OCI-LY1 (cell line): ENCODE measurements at regions not wholly inside any gene's neighbourhood (a gene's known extent, or its start where the extent isn't known, plus 50 kb on each side); places are given as distances from the start of the nearest gene placed in this dataset.

Experiments used
- H2AFZ ChIP-seq: fragments of 200-600 bp; sonication (generic), shearing (Covaris generic); 2 replicates; pipeline ENCODE4 v1.6.0; 2014; ENCODE audit warnings: antibody characterized with exemption, mild to moderate bottlenecking, low read length
- H3F3A ChIP-seq: fragments of 200-600 bp; sonication (generic), shearing (Covaris generic); 2 replicates; pipeline ENCODE4 v1.6.0; 2014; ENCODE audit warnings: mild to moderate bottlenecking, antibody characterized with exemption, low read length, moderate library complexity; ENCODE audit not compliant: insufficient read depth
- H3K27ac ChIP-seq: fragments of 200-600 bp; sonication (generic); 2 replicates; pipeline ENCODE4 v1.5.1; 2014; ENCODE audit warnings: low read length, mixed run types, mild to moderate bottlenecking, low read depth; ENCODE audit not compliant: poor library complexity, severe bottlenecking
- H3K27me3 ChIP-seq: fragments of 200-600 bp; sonication (generic); 2 replicates; pipeline ENCODE4 v1.6.0; 2014; ENCODE audit warnings: antibody characterized with exemption, mild to moderate bottlenecking, low read length, moderate library complexity; ENCODE audit not compliant: insufficient read depth
- H3K36me3 ChIP-seq: fragments of 200-600 bp; sonication (generic); 2 replicates; pipeline ENCODE4 v1.6.1; 2014; ENCODE audit warnings: mild to moderate bottlenecking, antibody characterized with exemption, low read length, moderate library complexity, mixed read lengths; ENCODE audit not compliant: insufficient read depth
- H3K4me1 ChIP-seq: fragments of 200-600 bp; sonication (generic); 2 replicates; pipeline ENCODE4 v1.5.1; 2014; ENCODE audit warnings: mild to moderate bottlenecking, low read length, moderate library complexity; ENCODE audit not compliant: insufficient read depth, severe bottlenecking
- H3K4me2 ChIP-seq: fragments of 200-600 bp; sonication (generic), shearing (Covaris generic); 2 replicates; pipeline ENCODE4 v1.6.1; 2014; ENCODE audit warnings: low read length
- H3K4me3 ChIP-seq: fragments of 200-600 bp; sonication (generic); 2 replicates; pipeline ENCODE4 v1.5.1; 2014; ENCODE audit warnings: low read length, low read depth, mild to moderate bottlenecking, mixed read lengths; ENCODE audit not compliant: poor library complexity, severe bottlenecking
- H3K79me2 ChIP-seq: fragments of 200-600 bp; shearing (Covaris generic); 2 replicates; pipeline ENCODE4 v1.6.1; 2016; ENCODE audit warnings: mixed run types, low read length, mixed read lengths; ENCODE audit not compliant: insufficient read depth
- H3K9ac ChIP-seq: fragments of 200-600 bp; sonication (generic), shearing (Covaris generic); 2 replicates; pipeline ENCODE4 v1.6.1; 2014; ENCODE audit warnings: mild to moderate bottlenecking, low read length, mixed read lengths
- H3K9me2 ChIP-seq: fragments of 200-600 bp; sonication (generic), shearing (Covaris generic); 2 replicates; pipeline ENCODE4 v1.6.1; 2014; ENCODE audit warnings: low read depth, mild to moderate bottlenecking, low read length, mixed read lengths
- H3K9me3 ChIP-seq: fragments of 200-600 bp; shearing (Covaris generic); 2 replicates; pipeline ENCODE4 v1.6.1; 2014; ENCODE audit warnings: low read length, mixed read lengths
- H4K20me1 ChIP-seq: fragments of 200-600 bp; sonication (generic), shearing (Covaris generic); 2 replicates; pipeline ENCODE4 v1.6.0; 2016; ENCODE audit warnings: mild to moderate bottlenecking, low read length; ENCODE audit not compliant: insufficient read depth
- CTCF ChIP-seq: fragments of 200-600 bp; sonication (generic), shearing (Covaris generic); IDR thresholded peaks from 2 replicates; pipeline ENCODE4 v1.5.1; 2017; ENCODE audit warnings: mild to moderate bottlenecking, antibody characterized with exemption, low read length, moderate library complexity, mixed read lengths
- EZH2 ChIP-seq: fragments of 200-600 bp; sonication (generic), shearing (Covaris generic); IDR thresholded peaks from 2 replicates; pipeline ENCODE4 v1.8.0; 2017; ENCODE audit warnings: borderline replicate concordance, mixed run types, mild to moderate bottlenecking, antibody characterized with exemption, low read length, moderate library complexity, mixed read lengths

- no peak overlapping the region for H3K4me3 ChIP-seq
- no peak overlapping the region for H3K9ac ChIP-seq
- H3K4me1 ChIP-seq = no peaks in the 10 kb centered on the region
- no peak overlapping the region for H3K27ac ChIP-seq
- no peaks in the 10 kb centered on the region for H4K20me1 ChIP-seq
- no peaks in the 10 kb centered on the region for H3K36me3 ChIP-seq
- no peak overlapping the region for H3K4me2 ChIP-seq
- TF ChIP-seq CTCF (no peak), EZH2 (no peak)
- H2AFZ ChIP-seq = no peak overlapping the region
- no peaks in the 10 kb centered on the region for H3K9me2 ChIP-seq
- no peaks in the 10 kb centered on the region for H3K79me2 ChIP-seq
- no peaks in the 10 kb centered on the region for H3K27me3 ChIP-seq
- H3K9me3 ChIP-seq = no peaks in the 10 kb centered on the region
- no peaks in the 10 kb centered on the region for H3F3A ChIP-seq
Observed at GRCh38 chr6:50979171-50979525, 160.5 kb downstream of the TFAP2B start.

DNA sequence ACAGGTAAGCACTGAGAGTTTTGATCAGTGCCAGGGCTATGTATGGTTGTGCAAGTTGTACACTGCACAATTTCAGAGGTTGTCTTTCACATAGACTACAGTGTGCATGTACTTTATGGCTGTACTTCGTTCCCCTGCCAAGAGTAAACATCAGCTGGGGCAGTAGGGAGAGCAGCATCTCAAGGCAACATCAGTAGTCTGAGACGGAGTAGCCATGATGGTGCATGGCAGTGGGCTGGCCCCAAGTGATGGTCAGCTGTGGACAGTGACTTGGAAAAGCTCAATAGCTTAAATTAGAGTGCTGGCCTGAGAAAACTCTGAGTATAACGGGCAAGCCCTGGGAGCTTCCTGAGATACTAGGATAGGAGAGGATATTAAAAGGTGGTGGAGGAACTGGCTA is 165.5 kb downstream of the TFAP2B start:
- no peaks in the 10 kb centered on the region for H3K36me3 ChIP-seq

GRCh38 chr6:50986319-50986718 is 167.6 kb downstream of the TFAP2B start:
- no peaks in the 10 kb centered on the region for H3K79me2 ChIP-seq
- H3K4me3 ChIP-seq = no peak overlapping the region
- no peaks in the 10 kb centered on the region for H3K27me3 ChIP-seq
- no peak overlapping the region for H2AFZ ChIP-seq
- H3K9me2 ChIP-seq = no peaks in the 10 kb centered on the region
- H4K20me1 ChIP-seq = no peaks in the 10 kb centered on the region
- no peak overlapping the region for H3K9ac ChIP-seq
- no peaks in the 10 kb centered on the region for H3F3A ChIP-seq
- H3K9me3 ChIP-seq = no peaks in the 10 kb centered on the region
- no peak for TF ChIP-seq EZH2
- TF ChIP-seq CTCF = no peak
- H3K27ac ChIP-seq = no peak overlapping the region
- no peak overlapping the region for H3K4me2 ChIP-seq
- no peaks in the 10 kb centered on the region for H3K36me3 ChIP-seq
- no peaks in the 10 kb centered on the region for H3K4me1 ChIP-seq

More for the DNA sequence above, 165.5 kb downstream of the TFAP2B start:
- H3F3A ChIP-seq = no peaks in the 10 kb centered on the region
- H2AFZ ChIP-seq = no peak overlapping the region
- no peak overlapping the region for H3K4me2 ChIP-seq
- TF ChIP-seq EZH2 (no peak), CTCF (no peak)
- no peaks in the 10 kb centered on the region for H3K9me2 ChIP-seq
- H3K27me3 ChIP-seq = no peaks in the 10 kb centered on the region
- no peaks in the 10 kb centered on the region for H3K4me1 ChIP-seq
- no peaks in the 10 kb centered on the region for H3K9me3 ChIP-seq
- H3K9ac ChIP-seq = no peak overlapping the region
- H3K79me2 ChIP-seq = no peaks in the 10 kb centered on the region
- no peaks in the 10 kb centered on the region for H4K20me1 ChIP-seq
- H3K27ac ChIP-seq = no peak overlapping the region
- no peak overlapping the region for H3K4me3 ChIP-seq

GRCh38 chr6:50989123-50989522 is 170.5 kb downstream of the TFAP2B start:
- H3K27me3 ChIP-seq = no peaks in the 10 kb centered on the region
- H3K4me3 ChIP-seq = no peak overlapping the region
- TF ChIP-seq EZH2 (no peak), CTCF (no peak)

More at GRCh38 chr6:50989123-50989522, 170.5 kb downstream of the TFAP2B start:
- no peaks in the 10 kb centered on the region for H3K9me3 ChIP-seq
- no peaks in the 10 kb centered on the region for H3K36me3 ChIP-seq
- no peaks in the 10 kb centered on the region for H4K20me1 ChIP-seq
- no peak overlapping the region for H3K4me2 ChIP-seq
- H3F3A ChIP-seq = no peaks in the 10 kb centered on the region
- H3K4me1 ChIP-seq = no peaks in the 10 kb centered on the region
- H3K9ac ChIP-seq = no peak overlapping the region
- no peak overlapping the region for H3K27ac ChIP-seq
- no peaks in the 10 kb centered on the region for H3K9me2 ChIP-seq
- no peak overlapping the region for H2AFZ ChIP-seq
- H3K79me2 ChIP-seq = no peaks in the 10 kb centered on the region
